Activated CD4-positive, alpha-beta memory T cell treated with anti-CD3 and anti-CD28 coated beads, Interleukin-2, amount 10 ng/mL, durations not matched to agents 7 days and 5 days (primary cell): ENCODE measurements at regions not wholly inside any gene's neighbourhood (a gene's known extent, or its start where the extent isn't known, plus 50 kb on each side); places are given as distances from the start of the nearest gene placed in this dataset.

Experiments
- CTCF ChIA-PET: fragments of 350-600 bp; sonication (Branson Sonifier 250); formaldehyde crosslinking; loops from one replicate; lab custom pipeline; 2021; ENCODE audit warnings: antibody characterized with exemption, inconsistent platforms; lab: Charles Lee
- POLR2A ChIA-PET: fragments of 350-600 bp; sonication (Branson Sonifier 250); formaldehyde crosslinking; loops from one replicate; lab custom pipeline; 2021; ENCODE audit warnings: antibody characterized with exemption; lab: Charles Lee
- DNase-seq: peaks from one replicate; pipeline ENCODE4 v3.0.0-alpha.2; 2020
- H3K27ac Mint-ChIP-seq: one replicate; pipeline ENCODE4 v1.8.0; 2021; ENCODE audit warnings: mild to moderate bottlenecking, mixed read lengths
- H3K27me3 Mint-ChIP-seq: one replicate; pipeline ENCODE4 v1.8.0; 2021; ENCODE audit warnings: mixed read lengths
- H3K36me3 Mint-ChIP-seq: one replicate; pipeline ENCODE4 v1.8.0; 2021; ENCODE audit warnings: low read depth, mixed read lengths
- H3K4me1 Mint-ChIP-seq: one replicate; pipeline ENCODE4 v1.8.0; 2021; ENCODE audit warnings: mixed read lengths
- H3K4me3 Mint-ChIP-seq: one replicate; pipeline ENCODE4 v1.8.0; 2021; ENCODE audit warnings: mild to moderate bottlenecking, mixed read lengths
- H3K9me3 Mint-ChIP-seq: one replicate; pipeline ENCODE4 v1.8.0; 2021; ENCODE audit warnings: mixed read lengths

DNA sequence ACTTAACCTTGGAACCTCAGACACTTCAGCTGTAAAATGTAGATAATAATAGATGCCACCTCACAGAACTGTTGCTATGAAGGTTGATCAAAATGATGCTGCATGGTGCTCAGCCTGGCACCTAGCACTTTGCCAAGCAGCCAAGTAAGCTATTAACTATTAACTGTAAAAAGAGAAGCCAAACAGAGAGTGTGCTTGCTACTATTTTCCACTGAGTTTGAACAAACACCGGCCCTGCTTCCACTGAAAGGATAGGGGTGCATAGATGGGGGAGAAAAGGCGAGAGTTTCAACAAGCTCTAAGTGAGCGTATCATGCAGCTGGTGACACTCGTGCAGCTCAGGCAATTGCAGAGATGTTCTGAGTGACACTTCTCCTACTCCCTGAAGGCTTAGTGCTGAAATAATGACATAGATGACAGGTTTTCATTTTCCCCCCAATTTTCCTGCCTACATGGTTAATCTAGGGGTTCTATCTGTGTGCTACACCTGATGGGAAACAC is 78.2 kb downstream of the GPR88 start:
- CTCF ChIA-PET, result no interaction called here
- H3K36me3 Mint-ChIP-seq, result no peaks in the 10 kb centered on the region

DNA sequence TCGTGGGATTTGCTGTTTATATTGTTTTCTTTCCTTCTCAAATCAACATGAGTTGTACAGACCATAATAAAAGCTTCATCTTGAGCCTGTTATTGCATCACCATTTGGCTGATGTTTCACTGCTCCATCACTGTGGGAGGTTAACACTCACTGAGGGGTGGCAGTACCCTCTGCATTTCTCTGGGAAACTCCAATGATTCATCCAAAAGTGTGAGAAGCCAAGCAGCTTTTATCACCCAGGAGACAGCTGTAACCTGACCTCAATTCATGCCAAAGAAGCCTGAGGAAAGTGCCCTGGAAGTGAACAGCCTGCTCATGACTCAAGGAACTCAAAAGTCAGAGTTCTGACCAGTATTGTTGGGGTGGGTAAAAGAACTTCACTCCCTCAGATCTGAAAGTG is 84.1 kb downstream of the GPR88 start:
- ChIA-PET POLR2A (interaction anchor here (0.6 kb wide), 2 partner anchors 12 to 422 kb away, joined by 3 to 4 read pairs; no protein-coding TSS in a partner anchor), CTCF (no interaction called here)
- Mint-ChIP-seq H3K36me3 (no peaks in the 10 kb centered on the region), H3K4me3 (no peak overlapping the region), H3K4me1 (no peaks in the 10 kb centered on the region), H3K9me3 (no peaks in the 10 kb centered on the region), H3K27me3 (no peaks in the 10 kb centered on the region), H3K27ac (no peak overlapping the region)
- DNase-seq, result no peak

More for the DNA sequence above, 78.2 kb downstream of the GPR88 start:
- DNase-seq, result no peak
- POLR2A ChIA-PET, result no interaction called here
- H3K4me1 Mint-ChIP-seq, result peaks cover 12% of the 10 kb centered on the region
- H3K27ac Mint-ChIP-seq, result no peak overlapping the region
- H3K4me3 Mint-ChIP-seq, result no peak overlapping the region
- H3K9me3 Mint-ChIP-seq, result no peaks in the 10 kb centered on the region
- no peaks in the 10 kb centered on the region for H3K27me3 Mint-ChIP-seq

DNA sequence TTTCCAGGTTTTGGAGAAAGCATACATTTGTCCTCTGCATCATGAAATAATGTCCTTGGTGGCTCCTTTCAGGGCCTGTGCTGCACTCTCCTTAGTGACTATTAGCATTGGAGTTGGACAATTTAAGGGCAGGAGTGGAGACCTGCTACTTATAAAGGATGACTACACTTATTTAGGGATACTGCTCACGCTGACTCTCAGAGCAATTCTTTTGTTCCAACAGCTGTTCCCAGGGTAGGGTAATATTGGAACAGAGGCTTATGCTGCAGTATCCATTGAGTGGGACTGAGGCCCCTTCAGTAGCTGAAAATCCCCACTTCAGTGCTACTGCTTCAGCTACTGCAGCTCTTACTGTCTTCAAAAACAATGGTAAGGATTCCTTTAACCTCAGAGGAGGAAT is 84.6 kb downstream of the GPR88 start:
- no peak overlapping the region for H3K4me3 Mint-ChIP-seq
- no peak overlapping the region for H3K27ac Mint-ChIP-seq
- ChIA-PET CTCF (no interaction called here), POLR2A (interaction anchor here (0.6 kb wide), 2 partner anchors 12 to 423 kb away, joined by 3 to 4 read pairs; no protein-coding TSS in a partner anchor)
- no peaks in the 10 kb centered on the region for H3K9me3 Mint-ChIP-seq
- no peaks in the 10 kb centered on the region for H3K27me3 Mint-ChIP-seq
- H3K4me1 Mint-ChIP-seq, result no peaks in the 10 kb centered on the region
- H3K36me3 Mint-ChIP-seq, result no peaks in the 10 kb centered on the region
- DNase-seq, result no peak

DNA sequence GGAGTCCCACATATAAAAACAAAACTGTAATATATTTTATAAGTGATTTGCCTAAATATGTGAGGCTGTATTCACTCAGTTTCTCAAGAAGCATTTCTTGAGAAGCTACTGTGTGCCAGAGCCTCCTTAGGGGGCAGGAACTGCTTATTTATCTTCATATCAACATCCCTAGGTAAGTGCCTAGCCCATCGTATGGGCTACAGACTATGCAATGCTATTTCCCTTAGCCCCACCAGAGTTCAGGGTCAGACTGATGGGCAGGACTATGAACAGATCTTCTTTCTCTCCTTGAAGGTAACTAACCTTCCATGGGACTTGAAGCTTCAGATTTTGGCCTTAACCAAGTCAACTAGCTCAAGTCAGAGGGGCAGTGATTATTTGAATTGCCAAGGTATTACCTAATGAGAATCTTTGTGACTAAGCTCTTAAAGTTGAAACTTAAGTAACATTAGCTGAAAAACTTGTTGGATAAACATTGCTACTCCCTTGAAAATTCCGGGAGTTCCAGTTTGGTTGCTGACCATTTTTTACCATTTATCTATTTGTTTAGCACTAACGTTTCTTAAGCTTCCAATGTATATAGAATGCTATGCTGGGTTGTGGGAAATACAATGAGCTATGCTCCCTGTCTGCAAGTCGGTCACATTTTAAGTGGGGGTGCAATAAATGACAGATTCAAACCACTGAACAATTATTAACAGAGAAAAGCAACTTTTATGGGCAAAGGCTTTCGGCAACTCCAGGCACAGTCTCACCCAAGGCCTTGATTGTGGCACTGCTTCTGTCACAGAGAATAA is 85.2 kb downstream of the GPR88 start:
- ChIA-PET CTCF (no interaction called here), POLR2A (no interaction called here)
- Mint-ChIP-seq H3K27me3 (no peaks in the 10 kb centered on the region), H3K36me3 (no peaks in the 10 kb centered on the region), H3K4me3 (no peak overlapping the region), H3K4me1 (no peaks in the 10 kb centered on the region), H3K9me3 (no peaks in the 10 kb centered on the region), H3K27ac (no peak overlapping the region)
- DNase-seq, result no peak

DNA sequence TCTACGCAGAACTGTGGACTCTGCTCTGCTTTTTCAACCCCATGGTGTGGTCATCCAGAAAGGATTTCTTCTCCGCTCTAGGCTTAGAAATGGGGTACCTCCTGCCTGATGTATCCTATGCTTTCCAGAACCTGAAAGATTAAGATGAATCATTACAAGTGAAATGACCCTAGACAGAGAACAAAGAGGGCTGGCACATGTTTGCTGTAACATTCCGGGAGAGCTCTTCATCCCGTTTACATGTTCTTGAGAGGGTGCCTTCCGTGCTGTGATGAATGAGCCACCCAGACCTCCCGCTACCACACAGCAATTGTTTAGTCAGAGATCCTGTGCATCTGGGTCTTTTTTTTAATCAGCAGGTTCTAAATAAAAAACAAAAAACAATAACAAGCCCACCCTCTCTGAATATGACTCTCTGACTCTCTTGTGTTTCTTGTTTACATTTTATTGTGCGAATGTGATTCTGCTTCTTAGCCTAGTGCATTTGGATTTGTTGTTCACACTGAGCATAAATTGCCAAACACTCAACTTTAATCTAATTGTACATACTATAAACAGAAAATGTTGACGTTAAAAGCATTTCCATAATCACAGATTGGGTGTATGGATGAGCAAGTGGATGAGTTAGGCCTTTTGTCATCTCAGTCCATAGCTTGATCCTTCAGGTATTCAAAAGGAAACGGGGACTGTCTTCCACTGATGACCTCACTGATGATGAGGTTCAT is 87.1 kb downstream of the GPR88 start:
- no peaks in the 10 kb centered on the region for H3K4me1 Mint-ChIP-seq
- peaks cover 3% of the 10 kb centered on the region for H3K27me3 Mint-ChIP-seq
- H3K27ac Mint-ChIP-seq, result no peak overlapping the region
- no peaks in the 10 kb centered on the region for H3K9me3 Mint-ChIP-seq
- no peak overlapping the region for H3K4me3 Mint-ChIP-seq
- ChIA-PET CTCF (interaction anchor here (1.0 kb wide), 1 partner anchor 13 kb away, joined by 3 read pairs; no protein-coding TSS in a partner anchor), POLR2A (no interaction called here)
- DNase-seq, result no peak
- no peaks in the 10 kb centered on the region for H3K36me3 Mint-ChIP-seq

DNA sequence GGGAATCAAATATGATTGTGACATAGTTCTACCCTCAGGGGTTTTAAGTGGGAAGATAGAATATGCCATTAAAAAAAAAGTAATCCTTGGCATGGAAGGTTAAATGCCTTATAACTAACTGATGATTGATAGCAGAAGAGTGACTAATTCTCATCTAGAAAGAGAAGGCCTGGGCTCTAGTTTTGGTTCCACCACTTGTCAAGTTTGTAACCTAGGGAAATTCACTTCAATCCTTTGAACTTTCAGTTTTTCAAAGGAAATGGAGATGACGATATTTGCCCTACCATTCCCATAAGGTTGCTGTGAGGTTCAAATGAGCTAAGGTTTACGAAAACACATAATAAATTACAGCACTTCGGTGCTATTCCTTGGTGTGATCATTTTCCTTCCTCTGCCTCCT is 88.5 kb downstream of the GPR88 start:
- peaks cover 3% of the 10 kb centered on the region for H3K4me1 Mint-ChIP-seq
- ChIA-PET POLR2A (no interaction called here), CTCF (no interaction called here)
- peaks cover 3% of the 10 kb centered on the region for H3K27me3 Mint-ChIP-seq
- no peak overlapping the region for H3K4me3 Mint-ChIP-seq
- no peaks in the 10 kb centered on the region for H3K36me3 Mint-ChIP-seq
- H3K27ac Mint-ChIP-seq, result no peak overlapping the region
- DNase-seq, result no peak
- no peaks in the 10 kb centered on the region for H3K9me3 Mint-ChIP-seq

DNA sequence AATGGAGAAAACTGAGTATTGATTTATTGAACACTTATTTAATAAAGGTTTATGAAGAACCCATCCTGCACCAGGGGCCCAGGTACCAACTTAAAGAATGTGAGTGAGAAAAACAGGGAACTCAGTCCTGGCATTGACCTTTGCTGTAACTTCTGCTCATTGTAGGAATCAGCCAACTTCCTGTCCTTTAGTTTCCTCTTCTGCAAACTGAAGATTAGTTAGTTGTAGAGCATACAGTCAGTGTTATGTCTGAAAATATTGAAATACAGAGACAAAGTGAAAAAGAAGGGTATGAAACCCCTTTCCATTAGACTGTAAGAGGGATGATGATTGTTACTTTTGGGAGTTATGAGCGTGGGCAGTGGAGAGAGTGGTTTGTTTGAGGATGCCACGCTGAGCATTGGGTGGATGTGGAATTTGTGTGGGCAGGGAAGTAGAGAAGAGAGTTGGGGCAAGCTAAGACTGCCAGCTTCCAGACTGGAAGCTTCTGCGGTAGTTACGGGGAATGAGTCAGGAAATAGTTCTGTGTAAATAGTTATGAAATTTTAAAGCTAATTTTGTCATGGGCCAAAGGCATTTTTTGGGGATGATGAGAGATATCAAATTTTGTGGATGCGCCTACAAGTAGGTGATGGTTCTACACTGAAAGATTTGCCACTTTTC is 89.2 kb downstream of the GPR88 start:
- Mint-ChIP-seq H3K27me3 (peaks cover 3% of the 10 kb centered on the region), H3K4me3 (no peak overlapping the region), H3K36me3 (no peaks in the 10 kb centered on the region), H3K9me3 (no peaks in the 10 kb centered on the region), H3K27ac (no peak overlapping the region), H3K4me1 (peaks cover 3% of the 10 kb centered on the region)
- DNase-seq, result no peak
- CTCF ChIA-PET, result no interaction called here
- POLR2A ChIA-PET, result no interaction called here

DNA sequence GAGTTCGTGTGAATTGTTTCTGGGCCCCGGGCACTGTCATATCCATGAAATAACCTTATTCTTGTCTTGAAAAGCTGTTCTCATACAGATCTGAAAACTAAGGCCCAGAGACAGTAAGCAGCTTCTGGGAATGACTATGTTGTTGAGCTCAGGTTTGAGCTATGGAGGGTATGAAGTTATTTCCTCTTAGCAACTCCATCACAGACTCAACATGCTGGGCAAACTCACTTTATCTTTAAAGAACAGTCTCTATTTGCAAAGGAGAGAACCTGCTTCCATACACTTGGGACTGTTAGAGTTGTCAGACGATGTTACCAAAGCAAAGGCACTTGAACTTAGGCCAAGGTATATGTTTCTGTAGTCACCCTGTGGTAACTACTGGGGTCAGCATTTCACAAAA is 90.0 kb downstream of the GPR88 start:
- no peaks in the 10 kb centered on the region for H3K9me3 Mint-ChIP-seq
- ChIA-PET CTCF (no interaction called here), POLR2A (no interaction called here)
- peaks cover 3% of the 10 kb centered on the region for H3K4me1 Mint-ChIP-seq
- no peak overlapping the region for H3K4me3 Mint-ChIP-seq
- H3K27me3 Mint-ChIP-seq, result peaks cover 3% of the 10 kb centered on the region
- H3K27ac Mint-ChIP-seq, result no peak overlapping the region
- no peak for DNase-seq
- H3K36me3 Mint-ChIP-seq, result no peaks in the 10 kb centered on the region

DNA sequence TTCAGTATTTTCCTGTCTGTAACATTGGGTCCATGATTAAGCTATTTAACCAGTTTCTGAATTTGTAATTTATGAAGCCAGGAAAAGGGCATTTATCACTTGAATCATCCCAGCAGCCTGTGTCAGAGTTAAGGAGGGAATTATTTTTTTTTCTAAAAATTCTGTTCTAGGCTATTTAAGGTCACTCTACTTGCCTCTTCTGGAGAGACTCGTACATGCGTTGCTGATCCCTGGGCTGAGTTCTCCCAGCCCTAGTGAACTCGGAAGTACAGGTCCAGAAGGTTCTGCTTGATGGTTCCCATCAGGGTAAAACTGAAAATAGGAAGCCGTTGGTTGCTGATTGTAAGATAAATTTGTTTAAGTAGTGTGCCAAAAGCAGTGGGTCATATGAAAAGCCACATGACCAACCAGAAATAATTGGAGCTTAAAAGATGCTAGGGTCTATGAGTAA is 90.7 kb downstream of the GPR88 start:
- Mint-ChIP-seq H3K36me3 (no peaks in the 10 kb centered on the region), H3K27me3 (peaks cover 3% of the 10 kb centered on the region), H3K4me1 (peaks cover 3% of the 10 kb centered on the region), H3K27ac (no peak overlapping the region), H3K9me3 (no peaks in the 10 kb centered on the region), H3K4me3 (no peak overlapping the region)
- ChIA-PET CTCF (no interaction called here), POLR2A (no interaction called here)
- DNase-seq, result no peak

DNA sequence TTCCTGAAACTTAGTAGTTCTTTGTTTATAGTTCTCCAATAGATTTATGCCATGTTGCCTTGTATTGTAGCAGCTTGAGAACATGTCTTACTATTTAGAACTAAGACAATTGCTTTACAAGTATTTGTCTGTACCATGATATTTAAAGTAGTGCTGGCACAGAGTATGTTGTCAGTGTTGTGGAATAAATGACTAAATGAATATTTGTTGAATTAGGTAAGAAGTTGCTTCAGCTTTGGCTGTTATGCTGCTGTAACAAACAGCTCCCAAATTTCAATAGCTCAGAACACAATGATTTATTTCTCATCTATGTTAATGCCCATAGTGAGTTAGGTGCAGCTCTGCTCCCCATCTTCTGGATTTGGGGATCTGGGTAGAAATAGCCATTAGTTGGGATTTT is 90.2 kb upstream of the VCAM1 start:
- H3K27ac Mint-ChIP-seq, result no peak overlapping the region
- H3K4me3 Mint-ChIP-seq, result no peak overlapping the region
- POLR2A ChIA-PET, result no interaction called here
- CTCF ChIA-PET, result no interaction called here
- H3K36me3 Mint-ChIP-seq, result no peaks in the 10 kb centered on the region
- no peak for DNase-seq
- peaks cover 3% of the 10 kb centered on the region for H3K4me1 Mint-ChIP-seq
- no peaks in the 10 kb centered on the region for H3K9me3 Mint-ChIP-seq
- H3K27me3 Mint-ChIP-seq, result peaks cover 3% of the 10 kb centered on the region

DNA sequence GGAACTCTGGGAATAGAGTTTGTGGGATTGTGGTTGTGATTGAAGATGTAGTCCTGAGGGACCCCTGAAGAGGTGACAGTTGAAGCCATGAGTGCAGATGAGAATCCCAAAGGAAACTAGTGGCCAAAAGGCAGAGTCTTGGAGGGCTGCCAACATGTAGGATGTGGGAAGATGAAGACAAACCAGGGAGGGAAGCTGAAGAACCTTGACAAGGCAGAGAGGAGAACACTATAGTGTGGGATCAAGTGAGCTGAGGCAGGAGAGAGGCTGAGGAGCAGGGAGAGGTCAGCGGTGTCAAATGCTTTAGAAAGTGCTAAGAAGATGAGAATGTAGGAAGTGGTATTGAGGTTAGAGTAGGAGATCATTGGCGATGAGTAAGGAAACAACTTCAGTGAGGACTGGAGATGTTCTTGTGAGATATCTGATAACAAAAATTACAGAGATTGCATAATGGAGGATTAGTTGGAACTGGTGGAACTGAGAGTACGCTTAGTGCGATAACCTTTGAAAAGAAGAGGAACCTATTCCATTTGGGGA is 88.5 kb upstream of the VCAM1 start:
- Mint-ChIP-seq H3K4me1 (peaks cover 3% of the 10 kb centered on the region), H3K27ac (no peak overlapping the region), H3K36me3 (no peaks in the 10 kb centered on the region), H3K27me3 (peaks cover 8% of the 10 kb centered on the region), H3K4me3 (no peak overlapping the region), H3K9me3 (no peaks in the 10 kb centered on the region)
- ChIA-PET POLR2A (no interaction called here), CTCF (no interaction called here)
- DNase-seq, result no peak

DNA sequence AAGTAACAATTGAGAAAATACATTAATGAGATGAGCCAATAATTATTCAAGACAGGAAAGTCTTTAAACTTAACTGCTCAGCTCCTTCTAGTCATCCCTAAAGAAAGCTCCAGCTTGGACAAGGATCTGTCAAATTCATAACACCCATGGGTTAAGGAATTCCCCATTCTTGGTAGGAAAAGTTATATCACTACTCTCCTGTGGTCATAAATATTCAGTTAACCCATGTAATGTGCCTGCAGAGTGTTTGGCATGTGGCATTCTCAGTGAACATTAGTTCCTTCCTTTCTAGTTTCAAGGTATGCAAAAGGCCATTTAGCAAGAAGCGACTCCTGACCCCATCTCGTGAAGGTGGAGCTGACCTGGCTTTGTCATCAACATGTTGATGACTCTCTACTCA is 76.7 kb upstream of the VCAM1 start:
- H3K36me3 Mint-ChIP-seq, result no peaks in the 10 kb centered on the region
- ChIA-PET CTCF (no interaction called here), POLR2A (no interaction called here)
- no peak overlapping the region for H3K27ac Mint-ChIP-seq
- no peak for DNase-seq
- no peaks in the 10 kb centered on the region for H3K4me1 Mint-ChIP-seq
- H3K9me3 Mint-ChIP-seq, result no peaks in the 10 kb centered on the region
- H3K4me3 Mint-ChIP-seq, result no peak overlapping the region
- no peaks in the 10 kb centered on the region for H3K27me3 Mint-ChIP-seq
